GM19395 (cell line): ENCODE measurements at regions not wholly inside any gene's neighbourhood (a gene's known extent, or its start where the extent isn't known, plus 50 kb on each side); places are given as distances from the start of the nearest gene placed in this dataset.
"Not testable (repeated sequence)": the region's sequence is repeated elsewhere in the genome, so short reads cannot be mapped to it uniquely, and the experiment has no call there.

Source experiments
- ATAC-seq: cut with Tn5 transposase; IDR thresholded peaks from one replicate; pipeline ENCODE4 v1.9.1; 2021; ENCODE audit warnings: mild to moderate bottlenecking, moderate library complexity; ENCODE audit not compliant: unreplicated experiment

DNA sequence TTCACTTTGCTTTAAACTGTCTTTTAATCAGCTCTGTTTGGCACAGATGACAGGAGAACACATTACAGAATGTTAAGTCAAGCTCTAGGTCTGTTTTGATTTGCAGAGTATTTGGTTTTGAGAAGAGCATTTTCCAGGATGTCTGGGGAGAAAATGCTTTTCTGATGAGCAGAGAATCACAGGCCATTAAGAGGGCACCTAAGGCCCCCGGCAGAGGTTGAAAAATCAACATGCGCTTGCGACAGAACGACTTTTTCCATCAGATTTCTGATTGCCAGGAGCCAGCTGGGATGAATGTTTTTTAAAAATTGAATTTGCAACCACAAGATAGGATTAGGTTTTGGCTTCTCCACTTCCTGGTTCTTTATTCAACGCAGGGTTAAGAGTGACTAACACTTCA is 304.5 kb downstream of the JRKL start:
- ATAC-seq: no peak

DNA sequence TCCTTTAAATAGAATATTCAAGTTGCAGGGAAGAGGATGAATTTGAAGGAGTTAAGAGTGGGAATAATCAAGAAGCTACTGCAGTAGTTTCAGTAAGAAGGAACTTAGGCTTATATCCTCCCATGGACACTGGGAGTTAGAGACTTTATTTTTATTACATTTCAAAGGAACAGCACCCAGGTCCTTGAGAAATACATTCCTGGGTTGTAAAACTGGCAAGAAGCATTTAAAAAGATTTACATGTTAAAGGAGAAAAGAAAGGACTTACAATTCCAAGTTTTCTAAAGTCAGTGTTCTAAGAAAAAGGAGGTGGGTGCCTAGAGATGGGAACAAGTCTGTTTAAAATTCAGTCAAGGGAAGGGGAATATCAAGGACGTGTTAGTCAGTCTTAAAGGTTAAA is 306.9 kb downstream of the JRKL start:
- ATAC-seq: no peak

DNA sequence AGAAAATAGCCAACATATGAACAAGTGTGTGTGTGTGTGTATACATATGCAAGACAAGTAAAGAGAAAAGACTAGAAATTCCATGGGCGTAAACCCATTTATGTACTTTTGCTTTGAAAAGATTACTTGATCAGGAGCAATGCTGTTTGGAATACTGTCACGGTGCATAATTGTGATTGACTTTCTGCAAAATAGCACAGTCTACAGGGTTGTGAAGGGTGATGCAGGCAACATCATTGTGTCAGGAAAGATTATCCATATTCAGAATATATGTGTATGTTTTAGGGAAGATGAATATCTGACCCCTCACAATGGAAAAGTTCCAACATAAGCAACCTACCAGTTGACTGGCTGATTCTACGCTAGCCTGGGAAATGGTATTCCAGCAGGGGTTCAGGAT is 307.7 kb downstream of the JRKL start:
- no peak for ATAC-seq

DNA sequence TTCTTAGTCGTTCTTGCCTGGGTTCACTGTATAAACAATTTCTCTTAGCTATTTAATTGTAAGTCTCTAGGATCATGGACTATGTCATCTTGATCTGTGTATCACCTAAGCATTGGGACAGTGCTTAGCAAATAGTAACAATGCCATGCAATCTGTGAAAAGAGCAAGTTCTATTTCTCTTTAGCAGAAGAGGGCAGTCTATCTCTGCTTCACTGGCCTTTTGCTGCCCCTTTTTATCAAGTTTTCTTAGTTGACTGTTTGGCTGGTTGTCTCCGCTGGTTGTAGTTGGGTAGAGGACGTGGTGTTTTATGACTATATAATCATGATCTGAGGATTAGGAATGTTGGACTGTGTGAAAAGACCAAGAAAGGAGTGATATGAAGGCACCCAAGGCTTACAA is 315.0 kb downstream of the JRKL start:
- ATAC-seq: no peak

DNA sequence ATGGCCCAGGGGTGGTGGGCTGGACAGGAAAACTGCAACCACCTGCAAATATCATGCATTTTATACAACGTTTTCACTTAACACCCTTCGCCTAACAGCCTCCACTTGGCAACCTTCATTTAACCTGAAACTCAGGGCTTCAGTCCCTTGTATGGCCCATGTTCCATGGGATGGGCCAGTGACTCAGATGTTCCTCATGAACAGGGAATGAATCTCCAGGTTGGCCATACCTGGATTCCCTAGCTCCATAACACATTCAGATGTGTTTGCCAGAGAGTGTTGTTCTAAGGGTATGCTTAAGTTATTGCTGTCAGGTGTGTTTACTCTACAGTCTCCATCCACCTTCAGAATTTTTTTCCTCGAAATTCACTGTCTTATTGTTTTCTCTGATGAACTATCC is 316.9 kb downstream of the JRKL start:
- no peak for ATAC-seq

DNA sequence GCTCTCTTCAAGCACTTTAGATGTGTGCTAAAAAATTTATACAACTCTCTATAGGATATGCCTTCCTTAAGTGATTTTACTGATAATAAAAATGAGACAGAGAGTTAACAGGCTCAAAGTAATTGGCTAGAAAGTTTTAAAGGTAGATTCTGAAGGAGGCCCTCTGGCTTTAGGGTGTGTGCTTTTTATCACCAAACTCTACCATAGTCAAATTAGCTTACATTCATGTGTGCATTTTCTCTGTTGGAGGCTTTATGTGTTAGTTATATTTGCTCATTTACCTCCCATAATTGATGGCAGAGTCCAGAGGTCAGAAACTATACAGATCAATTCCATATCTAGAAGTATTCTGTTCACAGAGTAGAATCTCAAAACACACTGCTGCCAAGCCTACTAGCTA is 317.5 kb downstream of the JRKL start:
- no peak for ATAC-seq

DNA sequence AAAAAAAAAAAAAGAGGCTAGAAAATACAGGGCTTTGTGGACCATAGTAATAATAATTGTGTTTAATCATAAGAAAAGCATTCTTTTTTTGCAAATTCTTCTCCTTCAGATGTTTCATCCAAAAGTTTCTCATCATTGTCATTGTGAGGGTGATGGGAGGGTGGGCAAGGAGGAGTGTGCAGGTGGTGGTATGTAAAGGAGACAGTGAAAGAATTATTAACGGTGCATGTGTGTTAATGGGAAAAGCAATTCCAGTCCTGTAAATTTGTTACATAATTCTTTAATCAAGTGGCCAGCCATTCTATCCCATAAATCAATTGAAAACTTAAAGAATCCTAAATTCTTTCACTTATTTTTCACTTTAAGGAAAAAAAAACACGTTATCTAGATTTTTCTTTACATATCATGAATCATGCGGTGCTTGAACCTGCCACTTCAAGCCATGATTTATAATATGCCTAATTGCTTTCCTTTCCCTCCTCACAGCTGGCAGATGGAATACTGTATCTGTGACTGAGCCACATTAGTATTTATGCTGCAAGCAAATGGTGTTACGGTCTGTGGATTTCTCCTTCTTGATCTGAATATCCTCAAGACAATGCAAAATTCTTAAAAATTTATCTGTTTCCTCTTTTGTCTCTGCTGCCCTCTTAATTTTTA is 318.5 kb downstream of the JRKL start:
- no peak for ATAC-seq

DNA sequence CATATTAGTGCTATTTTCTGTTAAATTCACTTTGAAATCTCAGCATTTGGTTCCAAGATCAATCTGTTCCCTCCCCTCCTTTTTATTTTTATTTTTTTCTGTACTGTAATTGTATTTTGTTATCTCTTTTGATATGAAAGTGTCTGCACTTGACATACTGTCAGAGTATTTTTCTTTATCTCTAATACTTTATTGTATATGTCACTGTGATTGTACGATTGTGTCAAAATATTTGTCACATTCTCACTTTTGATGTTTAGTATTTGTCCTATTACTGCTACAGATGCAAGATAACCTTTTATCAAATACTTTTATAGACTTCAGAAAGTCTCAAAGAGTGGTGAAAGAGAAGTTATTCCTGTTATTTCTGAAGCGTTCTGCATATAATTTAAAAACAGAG is 323.5 kb downstream of the JRKL start:
- no peak for ATAC-seq

DNA sequence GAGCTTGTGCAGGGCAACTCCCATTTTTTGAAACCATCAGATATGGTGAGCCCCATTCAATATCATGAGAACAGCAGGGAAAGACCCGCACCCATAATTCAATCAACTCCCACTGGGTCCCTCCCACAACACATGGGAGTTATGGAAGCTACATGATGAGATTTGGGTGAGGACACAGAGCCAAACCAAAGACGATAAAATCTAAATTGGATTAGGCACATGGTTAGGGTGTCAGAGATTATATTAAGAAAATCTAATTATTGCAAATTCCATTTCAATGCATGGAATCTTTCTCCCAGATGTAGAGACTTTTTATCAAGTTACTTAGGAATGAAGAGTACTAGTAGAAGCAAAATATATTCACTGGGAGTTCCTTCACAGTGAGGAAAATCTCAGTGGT is 324.9 kb downstream of the JRKL start:
- ATAC-seq: no peak

DNA sequence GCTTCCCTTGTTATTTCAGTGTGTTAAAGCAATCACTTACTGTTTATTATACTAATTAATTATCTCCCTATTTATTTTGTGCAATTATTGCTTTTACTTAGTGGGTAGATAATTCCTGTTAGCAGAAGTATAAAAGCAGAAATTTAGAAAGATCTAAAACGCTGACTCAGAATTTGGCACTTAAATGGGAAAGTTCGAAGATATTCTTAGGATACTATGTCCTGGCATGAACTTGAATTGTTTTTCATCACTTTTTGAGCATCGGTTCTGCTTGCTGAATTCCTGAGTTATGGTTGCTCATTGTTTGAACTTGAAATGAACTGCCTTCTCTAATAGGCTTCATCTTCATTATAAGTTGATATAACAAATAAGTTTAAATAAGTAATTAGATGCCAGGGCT is 325.4 kb downstream of the JRKL start:
- no peak for ATAC-seq

DNA sequence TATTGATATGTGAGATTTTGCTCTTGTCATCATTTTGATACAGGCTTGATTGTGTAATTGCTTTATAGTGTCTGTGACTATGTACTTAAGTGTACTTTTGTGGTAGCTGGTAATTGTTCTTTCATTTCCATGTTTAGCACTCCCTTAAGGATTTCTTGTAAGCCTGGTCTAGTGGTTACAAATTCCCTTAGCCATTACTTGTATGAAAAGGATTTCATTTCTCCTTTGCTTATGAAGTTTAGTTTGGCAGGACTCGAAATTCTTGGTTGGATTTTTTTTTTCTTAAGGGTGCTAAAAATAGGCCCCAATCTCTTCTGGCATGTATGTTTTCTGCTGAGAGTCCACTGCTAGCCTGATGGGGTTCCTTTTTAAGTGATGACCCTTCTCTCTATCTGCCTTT is 346.8 kb downstream of the JRKL start:
- no peak for ATAC-seq

DNA sequence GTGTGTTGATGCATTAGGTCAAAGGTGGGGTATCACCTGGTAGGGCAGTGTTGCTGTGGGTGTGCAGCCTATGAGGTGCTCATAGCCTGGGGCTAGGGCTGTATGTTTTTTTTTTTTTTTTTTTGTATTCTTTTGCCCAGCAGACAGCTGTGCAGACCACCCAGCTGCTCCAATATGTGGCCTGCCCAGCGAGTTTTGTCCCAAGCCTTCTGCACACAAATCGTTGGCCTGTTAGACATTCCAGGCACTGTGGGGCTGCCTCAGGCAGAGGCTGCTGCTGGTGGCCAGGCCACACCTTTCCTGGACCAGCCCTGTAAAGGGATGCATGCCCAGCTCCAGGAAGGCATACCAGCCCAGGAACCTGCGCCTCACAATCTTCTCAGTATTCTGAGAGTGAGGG is 348.5 kb downstream of the JRKL start:
- no peak for ATAC-seq

DNA sequence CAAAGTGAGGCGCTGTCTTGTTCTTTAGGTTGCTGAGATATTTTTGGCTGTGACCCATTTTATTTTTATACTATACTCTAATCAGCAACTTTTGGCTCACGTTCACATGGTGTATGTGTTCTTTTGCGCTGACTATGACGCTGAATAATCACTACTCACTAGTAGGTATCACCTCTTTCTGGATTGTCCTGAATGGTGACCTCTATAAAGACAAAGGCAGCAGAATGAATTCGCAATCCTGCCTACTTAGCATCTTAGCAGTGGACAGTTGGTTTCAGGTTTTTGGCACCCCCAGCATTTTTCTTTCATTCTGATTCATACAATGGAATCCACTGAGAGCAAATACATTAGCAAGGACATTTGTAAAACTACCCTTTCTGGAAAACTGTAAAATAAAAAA is 351.3 kb downstream of the JRKL start:
- ATAC-seq: no peak

DNA sequence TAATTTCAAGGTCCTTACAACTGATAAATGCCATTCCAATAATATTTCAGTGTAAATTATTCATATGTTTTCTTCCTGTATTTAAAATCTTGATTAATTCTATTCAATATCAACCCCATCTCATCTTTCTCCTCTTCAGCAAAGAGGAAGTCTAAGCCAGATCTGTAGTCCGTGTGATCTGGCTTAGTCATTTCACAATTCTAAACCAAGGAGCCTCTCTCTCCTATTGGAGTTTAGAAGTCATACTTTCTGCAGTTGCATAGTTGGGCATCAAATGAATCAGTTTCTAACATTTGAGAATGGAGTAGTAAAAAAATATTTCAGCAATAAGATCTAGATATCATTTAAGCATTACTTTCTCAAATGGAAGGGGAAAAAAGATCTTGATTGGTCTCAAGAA is 354.9 kb downstream of the JRKL start:
- no peak for ATAC-seq

DNA sequence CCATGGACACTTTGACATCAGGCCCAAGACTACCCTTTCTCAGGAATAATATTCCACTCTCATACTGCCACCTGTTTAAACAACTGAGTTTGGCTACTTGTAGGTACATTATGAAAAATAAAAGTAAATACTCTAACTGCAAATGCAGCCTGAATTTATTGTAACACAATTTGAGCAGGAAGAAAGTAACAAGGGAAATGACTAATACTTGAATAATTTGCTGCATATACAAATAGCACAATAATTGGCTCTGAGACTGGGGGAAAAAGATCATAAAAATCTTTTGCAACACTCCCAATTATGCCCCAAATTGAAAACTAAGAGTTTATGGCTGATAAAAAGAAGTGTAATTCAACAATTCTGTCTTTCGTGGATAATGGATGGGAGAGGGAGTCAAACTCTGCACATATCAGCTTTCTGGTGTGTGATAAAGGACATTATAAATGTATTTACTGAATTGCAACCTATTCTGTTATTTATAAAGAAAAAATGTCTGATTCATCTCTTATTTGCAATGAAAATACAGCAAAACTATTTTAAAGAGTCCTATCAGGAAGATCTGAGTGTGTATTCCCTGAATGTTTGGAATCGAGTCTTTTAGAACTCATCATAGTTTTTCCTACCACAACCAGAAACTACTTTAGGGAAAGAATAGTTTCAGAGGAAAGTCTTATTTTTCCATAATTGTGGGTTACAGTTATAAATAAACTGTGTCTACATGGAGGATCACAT is 359.0 kb downstream of the JRKL start:
- no peak for ATAC-seq

DNA sequence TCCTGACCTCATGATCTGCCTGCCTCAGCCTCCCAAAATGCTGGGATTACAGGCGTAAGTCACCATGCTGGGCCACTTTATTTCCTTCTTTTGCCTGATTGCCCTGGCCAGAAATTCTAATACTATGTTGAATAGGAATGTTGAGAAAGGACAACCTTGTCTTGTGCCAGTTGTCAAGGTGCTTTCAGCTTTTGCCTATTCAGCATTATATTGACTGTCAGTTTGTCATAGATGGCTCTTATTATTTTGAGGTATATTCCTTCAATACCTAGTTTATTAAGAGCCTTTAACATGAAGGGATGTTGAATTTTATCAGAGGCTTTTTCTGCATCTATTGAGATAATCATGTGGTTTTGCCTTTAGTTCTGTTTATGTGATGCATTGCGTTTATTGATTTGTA is 362.0 kb downstream of the JRKL start:
- not testable (repeated sequence) for ATAC-seq

DNA sequence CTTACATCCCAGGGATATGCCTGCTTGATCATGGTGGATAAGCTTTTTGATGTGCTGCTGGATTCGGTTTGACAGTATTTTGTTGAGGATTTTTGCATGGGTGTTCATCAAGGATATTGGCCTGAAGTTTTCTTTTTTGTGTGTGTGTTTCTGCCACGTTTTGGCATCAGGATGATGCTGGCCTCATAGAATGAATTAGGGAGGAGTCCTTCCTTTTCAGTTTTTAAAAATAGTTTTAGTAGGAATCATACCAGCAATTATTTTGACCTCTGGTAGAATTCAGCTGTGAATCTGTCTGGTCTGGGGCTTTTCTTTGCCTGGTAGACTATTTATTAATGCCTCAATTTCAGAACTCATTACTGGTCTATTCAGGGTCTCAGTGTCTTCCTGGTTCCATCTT is 362.4 kb downstream of the JRKL start:
- ATAC-seq: no peak

DNA sequence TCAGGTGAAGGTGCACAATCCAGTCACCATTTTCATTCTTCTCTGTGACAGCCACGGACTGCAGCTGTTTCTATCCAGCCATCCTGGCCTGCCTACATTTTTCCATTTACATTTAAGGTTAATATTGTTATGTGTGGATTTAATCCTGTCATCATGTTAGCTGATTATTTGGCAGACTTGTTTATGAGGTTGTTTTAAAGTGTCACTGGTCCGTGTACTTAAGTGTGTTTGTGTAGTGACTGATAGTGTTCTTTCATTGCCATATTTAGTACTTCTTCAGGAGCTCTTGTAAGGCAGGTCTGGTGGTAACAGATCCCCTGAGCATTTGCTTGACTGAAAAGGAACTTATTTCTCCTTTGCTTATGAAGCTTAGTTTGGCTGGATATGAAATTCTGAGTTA is 364.2 kb downstream of the JRKL start:
- ATAC-seq: no peak

DNA sequence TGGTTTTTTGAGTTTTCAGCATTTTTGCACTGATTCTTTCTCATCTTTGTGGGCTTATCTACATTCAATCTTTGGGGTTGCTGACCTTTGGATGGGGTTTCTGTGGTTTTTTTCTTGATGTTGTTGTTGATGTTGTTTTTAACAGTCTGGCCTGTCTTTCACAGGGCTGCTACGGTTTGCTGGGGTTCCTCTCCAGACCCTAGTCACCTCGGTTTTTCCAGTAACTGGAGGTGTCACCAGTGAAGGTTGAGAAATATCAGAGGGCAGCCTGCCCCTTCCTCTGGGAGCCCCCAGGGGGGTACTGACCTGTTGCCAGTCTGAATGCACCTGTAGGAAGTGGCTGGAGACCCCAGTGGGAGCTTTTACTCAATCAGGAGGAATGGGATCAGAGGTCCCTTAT is 365.4 kb downstream of the JRKL start:
- ATAC-seq: no peak

DNA sequence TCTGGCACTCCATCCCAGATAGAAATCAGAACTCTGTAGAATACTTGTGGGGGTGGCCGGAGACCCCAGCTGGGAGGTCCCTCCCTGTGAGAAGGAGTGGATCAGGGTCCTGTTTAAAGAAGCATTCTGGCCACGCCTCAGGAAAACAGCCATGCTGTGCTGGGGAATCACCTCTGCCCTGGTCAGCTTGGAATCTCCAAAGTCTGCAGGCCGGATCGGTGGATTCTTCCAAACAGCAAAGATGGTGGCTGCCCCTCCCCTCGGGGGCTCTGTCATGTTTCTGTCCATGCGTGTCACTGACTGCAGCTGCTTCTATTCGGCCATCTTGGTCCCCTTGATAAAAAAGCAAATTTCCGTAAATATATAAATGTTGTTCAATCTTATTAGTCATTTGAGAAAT is 365.9 kb downstream of the JRKL start:
- no peak for ATAC-seq

DNA sequence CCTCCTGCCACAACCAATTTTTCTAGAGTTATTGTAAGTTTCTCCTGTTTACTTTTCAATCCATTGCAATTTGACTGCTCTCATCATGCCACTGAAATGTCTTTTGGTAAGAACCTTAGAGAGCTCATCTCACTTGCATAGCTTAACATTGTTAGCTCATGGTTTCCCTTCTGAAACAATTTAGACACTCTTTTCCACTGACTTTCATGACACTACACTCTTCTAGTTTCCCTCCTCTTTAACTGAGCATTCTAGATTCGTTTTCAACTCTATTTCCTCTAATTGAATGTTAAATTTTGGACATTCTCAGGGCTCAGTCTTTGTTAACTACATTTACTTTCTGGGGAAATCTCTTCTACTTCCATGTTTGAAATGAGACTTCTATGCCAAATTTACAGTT is 369.1 kb downstream of the JRKL start:
- no peak for ATAC-seq

DNA sequence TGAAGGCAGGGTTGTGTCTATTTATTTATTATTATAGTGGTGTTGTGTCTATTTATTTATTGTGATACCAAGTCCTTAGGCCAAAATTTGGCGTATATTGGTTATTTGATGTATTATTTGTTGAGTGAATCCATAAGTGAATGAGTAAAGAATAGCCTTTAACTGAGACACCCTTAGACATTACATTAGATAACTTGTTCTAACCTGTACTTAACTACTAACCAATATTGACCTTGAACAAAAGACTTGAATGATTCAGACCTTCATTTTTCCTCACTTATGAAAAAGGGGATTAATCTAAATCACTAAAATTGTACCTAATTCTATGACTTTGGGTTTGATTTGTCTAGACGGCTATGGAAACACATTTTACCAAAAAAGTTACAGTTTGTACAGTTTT is 370.5 kb downstream of the JRKL start:
- no peak for ATAC-seq

DNA sequence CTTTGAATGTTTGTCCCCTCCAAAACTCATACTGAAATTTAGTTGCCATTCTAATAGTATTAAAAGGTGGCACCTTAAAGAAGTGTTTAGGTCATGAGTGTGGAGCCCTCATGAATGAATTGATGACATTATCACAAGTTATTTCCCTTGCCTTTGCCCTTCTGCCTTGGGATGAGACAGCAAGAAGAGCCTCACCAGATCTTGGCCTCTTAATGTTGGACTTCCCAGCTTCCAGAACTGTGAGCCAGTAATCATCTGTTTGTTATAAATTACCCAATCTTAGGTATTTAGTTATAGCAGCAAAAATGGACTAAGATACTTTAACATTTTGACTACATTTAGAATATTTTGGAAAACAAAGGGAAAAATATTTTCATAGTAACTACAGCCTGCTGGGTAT is 371.0 kb downstream of the JRKL start:
- ATAC-seq: no peak
